ENCODE measurements at regions not wholly inside any gene's neighbourhood (a gene's known extent, or its start where the extent isn't known, plus 50 kb on each side); places are given as distances from the start of the nearest gene placed in this dataset.

DNA sequence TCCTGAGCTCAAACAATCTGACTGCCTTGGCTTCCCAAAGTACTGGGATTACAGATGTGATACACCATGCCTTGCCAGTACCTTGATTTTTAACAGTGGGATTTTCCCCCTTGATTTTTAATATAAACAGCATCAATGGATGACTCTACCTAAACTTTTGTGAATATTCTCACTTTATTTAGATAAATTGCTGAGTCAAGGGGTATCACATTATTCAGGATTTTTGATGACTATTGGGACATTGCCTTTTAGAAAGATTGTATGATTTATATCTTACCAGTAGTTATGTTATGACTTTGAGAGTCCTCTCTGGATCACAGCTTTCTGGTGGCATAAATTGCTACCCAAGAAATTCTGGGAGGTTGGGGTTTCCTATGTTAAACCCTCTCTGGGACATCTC lies 112.5 kb upstream of the SPAG17 start:
- TF ChIP-seq CTCF (IDR thresholded peaks at IDR 0.05) (no peak), POLR2AphosphoS5 (IDR thresholded peaks at IDR 0.05) (no peak), POLR2A (IDR thresholded peaks at IDR 0.05) (no peak), EP300 (IDR thresholded peaks at IDR 0.05) (no peak)

Data from sigmoid colon (tissue), 4 donors.